ENCODE measurements at regions not wholly inside any gene's neighbourhood (a gene's known extent, or its start where the extent isn't known, plus 50 kb on each side); places are given as distances from the start of the nearest gene placed in this dataset.

DNA sequence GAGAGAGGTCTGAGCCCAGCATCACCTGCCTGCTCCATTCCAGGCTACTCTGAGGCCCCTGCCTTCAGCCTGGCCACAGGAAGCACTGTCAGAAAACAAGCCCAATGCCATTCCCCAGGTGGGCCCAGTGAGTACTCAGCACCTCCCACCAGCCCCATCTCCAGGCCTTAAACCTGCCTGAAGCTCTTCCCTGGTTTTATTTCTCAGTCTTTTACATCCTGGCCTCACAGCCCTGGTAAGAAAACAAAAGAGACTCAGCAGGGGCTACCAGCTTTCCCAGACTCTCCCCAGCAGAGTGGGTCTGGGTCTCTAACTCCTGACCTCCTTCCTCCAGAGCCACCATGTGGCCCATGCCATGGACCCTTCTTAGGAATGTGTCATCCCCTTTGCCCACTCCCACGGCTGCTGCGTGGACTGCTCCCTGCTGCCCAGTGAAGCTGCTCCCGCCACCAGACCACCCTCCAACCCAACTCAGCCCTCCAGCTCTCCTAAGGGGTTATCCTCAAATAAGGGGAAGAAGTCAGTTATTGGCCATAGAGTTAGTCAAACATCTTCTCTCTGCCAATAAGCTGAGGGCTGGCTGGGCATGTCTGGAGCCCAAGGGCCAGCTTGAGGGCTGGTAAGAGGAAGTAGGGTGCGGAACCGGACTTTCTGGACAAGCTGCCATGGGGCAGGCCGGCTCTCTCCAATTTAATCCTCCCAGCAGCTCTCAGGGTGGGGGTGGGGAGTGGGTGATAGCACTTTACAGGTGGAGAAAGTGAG is 116.7 kb upstream of the LINGO1 start:
- no peak for DNase-seq

DNA sequence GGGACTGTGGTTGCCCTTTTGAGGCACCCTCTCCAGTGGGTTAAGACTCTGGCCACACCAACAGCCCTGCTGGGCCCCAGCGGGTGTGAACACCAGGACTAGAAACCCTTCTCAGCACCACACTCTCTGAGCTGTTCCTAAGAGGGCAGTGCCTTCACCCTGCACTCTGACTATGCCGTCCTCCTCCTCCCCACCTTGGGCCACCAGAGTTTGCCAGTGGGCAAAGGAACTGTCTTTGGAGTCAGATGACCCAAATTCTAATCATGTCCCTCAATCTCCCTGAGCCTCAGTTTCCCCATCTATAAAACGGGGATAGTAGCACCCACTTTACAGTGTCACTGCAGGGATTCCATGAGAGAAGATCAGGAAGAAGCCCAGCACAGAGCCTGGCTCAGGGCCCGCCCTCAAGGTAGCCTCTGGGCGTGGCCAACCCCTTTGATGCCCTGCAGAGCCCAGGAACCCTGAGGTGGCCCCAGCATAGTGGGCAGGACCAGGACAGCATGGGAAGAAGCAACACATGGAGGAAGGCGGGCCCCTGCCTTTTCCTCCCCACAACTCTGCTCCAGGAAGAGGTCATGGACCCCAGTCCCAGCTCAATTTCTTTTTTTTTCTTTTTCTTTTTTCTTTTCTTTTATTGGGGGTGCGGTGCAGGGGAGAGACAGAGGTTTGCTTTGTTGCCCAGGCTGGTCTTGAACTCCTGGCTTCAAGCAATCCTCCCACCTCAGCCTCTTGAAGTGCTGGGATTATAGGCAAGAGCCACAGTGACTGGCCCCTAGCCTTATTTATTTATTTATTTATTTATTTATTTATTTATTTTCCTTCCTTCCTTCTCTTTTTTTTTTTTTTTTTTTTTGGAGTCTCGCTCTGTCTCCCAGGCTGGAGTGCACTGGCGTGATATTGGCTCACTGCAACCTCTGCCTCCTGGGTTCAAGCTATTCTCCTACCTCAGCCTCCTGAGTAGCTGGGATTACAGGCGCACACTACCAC is 115.7 kb upstream of the LINGO1 start:
- no peak for DNase-seq

DNA sequence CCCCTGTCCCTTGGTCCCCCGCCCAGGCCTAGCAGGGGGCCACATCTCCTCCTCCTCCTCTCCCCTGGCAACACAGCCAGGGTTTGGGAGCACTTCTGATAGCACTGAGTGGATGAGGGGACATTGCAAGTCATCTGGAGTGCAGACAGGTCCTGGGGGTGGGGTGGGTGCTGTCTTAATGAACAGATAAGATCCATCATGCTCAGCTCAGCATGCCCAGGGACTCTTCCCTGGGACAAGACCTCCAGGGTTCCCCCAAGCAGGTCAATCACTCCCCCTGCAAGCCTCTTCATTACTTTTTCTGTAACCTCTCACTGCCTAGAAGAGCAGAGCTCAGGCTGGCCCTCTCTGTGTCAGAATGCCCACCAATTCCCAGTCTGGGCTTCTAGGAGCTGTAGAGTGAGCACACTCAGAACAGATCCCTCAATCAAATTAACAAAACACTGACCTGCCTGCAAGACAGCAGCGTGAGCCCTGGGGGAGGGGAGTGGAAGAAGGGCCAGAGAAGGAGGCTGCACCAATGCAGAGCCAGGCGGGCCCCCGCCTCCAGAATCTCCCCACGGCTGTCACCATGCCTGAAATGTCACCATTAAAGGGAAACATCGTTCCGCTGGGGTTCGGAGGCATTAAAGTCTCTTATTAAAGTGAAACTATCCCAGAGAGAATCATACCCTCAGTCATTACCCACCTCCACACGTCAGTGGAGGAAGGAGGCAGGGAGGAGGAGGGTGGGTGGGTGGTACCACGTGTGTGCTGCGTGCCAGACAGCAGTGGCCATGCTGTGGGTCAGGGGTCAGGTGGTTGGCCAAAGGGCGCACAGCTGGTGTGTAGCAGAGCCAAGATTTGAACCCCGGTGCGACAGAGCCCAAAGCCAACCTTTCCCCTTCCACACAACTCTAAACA is 114.7 kb upstream of the LINGO1 start:
- DNase-seq: no peak

DNA sequence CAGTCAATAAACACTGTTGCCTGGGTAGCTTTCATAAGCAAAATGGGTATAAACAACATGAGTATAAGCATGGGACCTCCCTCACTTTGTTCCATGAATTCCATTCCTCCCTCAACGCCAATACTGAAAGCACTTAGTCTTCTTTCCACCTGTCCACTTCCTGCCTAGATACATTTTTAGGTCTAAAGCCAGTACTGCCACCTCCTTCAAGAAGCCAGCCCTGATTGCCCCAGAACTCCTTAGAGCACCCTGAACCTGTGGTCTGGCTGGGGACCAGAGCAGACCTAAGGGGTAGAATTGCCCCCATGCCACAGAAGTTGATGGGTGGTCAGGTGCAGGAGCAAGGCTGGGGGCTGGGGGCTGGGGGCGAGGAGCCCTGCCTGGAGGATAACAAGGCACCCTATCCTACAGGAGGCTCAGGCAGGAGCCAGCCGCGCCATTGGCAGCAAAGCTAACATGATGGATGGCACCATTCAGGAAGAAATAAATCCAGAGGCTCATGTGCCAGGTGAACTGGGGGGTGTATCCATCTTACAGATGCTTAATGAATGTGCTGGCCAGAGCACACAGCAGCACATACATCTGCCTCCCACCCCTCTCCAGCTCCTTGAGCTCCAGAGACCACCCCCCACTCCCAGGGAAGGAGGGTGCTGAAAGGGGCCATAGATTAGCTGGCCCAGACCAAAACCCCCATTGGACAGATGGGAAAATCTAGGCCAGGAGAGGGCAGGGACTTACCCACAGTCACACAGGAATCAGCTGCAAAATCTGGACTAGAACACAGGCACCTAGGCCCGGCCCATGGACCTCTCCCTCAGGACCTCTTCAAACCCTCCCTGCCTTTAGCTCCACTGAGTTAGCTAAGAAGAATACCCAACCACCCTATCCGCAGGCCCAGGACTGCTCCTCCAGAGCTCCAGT is 113.8 kb upstream of the LINGO1 start:
- DNase-seq: no peak

DNA sequence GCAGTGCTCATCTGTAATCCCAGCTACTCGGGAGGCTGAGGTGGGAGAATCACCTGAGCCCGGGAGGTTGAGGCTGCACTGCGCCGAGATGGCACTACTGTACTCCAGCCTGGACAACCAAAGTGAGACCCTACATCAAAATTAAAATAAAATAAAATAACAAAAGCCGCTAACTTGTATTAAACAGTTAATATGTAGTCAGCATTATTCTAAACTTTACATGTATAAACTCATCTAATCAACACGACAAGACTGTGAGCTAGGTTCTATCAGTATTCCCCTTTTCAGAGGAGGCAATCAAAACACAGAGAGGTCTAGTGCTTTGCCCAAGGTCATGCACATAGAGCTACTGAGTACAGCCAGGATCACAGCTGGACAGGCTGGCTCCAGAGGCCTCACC is 111.7 kb upstream of the LINGO1 start:
- DNase-seq: no peak

DNA sequence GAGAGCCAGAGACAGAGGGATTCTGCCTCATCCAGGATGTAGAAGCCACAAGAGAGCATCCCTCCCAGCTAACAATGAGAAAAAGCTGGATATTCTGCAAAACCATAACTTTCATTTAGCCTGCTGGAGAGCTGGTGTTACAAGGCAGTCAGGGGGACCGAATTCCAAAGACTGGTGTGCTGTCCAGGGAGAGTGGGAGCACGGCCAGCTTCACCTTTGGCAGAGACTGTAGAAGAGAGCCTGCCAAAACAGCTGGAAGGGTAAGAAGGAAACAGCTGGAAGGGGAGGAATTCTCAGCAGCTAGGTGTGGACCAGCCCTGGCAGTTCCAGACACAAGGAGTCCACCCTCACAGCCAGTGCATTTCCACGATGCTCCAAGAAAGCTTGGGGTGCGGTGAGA is 109.9 kb upstream of the LINGO1 start:
- no peak for DNase-seq

DNA sequence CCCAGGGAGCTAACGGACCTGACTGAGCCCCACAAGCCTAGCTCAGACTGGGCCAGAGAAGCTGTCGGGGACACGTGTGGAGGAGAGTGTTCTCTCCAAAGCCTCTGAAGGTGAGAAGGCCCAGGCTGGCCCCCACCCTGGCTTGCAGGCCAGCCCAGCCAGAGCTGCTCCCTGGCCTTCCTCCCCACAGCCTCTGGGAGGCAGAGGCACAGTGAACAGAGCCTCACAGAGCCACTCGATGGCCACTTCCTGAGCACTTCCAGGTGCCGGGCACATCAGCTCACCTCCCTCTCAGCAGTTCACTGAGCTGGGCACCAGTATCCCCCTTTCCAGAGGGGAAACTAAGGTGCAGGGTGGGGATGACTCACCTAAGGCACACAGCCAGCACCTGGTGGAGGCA is 109.4 kb upstream of the LINGO1 start:
- DNase-seq: no peak

DNA sequence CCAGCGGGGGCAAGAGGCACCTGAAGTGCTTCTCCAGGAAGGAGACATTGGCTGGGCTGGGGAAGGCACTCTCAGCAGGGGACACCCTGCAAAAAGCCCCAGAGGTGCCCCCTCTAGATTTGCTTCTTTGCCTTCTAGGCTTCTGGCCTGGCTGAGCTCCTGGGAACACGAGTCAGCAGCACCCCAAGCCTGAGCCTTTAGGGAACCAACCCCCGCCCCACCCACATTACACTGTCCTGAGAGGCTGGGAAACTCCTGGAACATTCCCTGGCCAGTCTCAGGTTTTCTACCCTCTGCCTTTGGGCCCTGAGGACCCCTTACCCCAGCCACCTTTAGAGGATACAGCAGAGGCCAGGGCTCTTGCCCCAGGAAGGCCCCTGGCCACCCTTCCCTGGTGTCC is 108.4 kb upstream of the LINGO1 start:
- DNase-seq: no peak

DNA sequence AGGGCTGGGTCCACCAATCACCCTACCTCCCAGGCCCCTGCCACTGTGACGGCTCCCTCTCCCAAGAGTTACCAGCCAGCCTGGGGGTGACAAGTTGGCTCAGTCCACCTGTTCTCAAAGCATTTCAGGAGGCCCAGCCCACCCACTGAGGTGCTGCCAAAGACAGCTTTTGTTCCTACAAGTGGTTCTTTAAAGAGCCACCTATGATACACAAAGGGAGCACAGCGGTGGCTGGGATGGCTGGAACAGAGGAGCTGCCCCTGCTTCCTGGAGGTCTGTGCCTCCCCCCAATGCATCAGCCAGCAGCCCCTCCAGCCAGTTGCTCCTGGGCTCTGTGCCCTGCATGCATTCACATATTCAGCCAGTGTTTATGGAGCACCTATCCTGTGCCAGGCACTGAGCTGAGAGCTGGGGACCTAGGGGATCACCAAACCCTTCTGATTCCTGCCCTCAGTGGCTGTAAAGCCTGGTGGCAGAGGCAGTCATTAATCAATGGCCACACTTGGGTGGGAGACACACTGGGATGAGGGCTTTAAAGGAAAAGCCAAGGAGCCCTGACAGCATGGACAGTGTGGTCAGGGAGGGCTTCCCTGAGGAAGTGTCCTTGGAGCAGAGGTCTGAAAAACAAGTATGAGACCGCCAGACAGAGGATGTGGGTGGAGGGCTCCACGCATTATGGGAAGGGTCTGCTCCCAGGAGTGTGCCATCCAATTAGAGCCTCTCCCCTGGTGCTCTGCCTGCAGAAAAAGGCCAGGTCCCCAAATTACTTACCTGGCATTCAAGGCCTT is 107.1 kb upstream of the LINGO1 start:
- DNase-seq: no peak

DNA sequence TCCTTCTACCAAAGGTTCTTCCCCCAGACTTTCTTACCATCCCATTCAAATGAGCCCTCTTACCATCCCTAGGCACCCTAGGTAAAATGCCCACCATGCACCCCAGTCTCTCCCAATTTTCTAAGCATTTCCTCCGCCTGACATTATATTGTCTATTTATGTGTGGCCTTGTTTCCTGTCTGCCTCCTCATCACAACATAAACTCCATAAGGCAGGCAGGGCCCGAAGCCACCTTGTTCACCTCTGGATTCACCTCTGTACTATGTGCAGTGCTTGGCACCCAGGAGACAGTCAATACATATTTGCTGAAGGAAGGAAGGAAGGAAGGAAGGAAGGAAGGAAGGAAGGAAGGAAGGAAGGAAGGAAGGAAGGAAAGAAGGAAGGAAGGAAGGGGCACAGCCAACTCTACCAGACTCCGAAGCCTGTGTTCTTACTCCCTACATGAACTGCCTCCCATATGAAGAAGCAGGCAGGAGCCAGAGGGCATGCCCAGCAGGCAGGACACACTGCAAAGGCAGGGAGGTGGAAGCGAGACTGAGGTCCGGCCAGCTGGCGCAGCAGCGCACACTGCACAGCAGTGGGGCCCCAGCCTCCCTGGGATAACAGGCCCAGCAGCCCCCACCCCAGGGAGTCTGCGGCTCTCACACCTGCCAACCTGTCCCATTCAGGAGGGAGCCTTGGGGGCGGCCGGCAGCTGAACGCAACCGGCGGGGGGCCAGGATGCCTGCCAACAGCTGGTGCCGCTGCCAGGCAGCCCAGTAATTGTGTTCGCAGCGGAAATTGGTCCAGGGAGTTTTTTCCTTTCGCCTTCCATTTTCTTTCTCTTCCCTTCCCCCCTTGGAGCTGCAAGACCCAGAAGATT is 106.0 kb upstream of the LINGO1 start:
- DNase-seq: no peak

DNA sequence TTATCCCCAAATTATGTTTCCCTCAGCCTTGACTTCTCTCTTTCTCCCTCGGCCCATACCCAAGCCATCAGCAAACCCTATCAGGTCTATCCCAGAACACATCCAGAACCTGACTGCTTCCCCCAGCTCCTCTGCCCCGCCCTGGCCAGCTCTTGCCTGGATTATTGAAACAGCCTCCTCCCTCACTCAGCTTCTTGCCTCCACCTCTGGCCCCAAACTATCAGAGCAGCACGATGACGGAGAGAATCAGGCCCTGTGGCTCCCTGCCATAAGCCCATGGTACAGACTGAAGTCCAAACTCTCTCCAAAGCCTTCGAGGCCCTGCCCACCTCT is 105.3 kb upstream of the LINGO1 start:
- DNase-seq: no peak

DNA sequence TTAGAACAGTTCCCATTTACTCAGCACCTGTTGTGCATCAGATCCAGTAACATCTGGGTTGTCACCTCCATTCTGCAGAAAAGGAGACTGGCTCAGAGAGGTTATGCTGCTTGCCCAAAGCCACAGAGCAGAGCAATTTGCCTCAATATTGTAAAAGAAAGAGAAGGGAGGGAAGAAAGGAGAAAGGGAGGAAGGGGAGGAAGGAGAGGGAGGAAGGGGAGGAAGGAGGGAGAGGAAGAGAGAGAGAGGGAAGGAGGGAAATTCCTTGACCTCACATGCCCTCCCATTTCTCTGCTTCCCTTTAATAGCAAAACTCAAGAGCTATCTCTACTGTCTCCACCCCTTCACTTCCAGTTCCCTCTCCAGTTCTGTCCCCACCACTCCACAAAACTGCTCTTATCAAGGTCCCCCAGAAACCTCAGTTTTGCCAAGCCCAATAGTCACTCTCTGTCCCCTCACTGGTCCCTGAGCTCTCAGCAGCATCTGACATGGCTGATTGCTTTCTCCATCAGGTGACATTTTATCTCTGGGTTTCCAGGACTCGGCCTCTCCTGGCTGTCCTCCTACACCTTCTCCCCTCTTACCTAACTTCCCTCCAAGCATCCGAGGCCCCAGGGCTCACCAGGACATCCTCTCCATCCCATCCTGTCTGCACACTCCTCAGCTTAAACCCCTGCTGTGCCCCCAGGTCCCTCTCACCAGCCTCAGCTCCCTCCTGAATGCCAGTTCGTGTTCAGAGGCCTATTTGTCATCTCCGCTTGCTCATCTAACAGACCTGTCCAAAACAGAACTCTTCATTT is 104.7 kb upstream of the LINGO1 start:
- DNase-seq: no peak

DNA sequence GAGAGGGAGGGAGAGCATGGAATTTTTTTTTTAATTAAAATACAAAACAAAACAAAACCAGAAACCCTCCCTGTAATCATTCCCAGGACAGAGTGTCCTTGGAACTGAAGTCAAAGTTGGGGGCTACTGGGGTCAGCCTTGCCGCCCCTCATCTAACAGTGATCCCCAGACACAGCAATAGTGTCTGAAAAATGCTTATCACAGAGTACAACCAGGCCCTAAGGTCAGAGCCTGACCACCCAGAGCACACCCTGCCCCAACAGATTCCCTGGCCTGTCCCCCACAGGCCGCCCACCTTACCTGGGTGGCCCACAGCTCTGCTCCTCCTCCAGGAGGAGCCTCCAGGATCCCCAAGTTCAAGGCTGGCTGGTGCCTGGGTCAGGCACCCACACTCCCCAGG is 101.6 kb upstream of the LINGO1 start:
- no peak for DNase-seq

DNA sequence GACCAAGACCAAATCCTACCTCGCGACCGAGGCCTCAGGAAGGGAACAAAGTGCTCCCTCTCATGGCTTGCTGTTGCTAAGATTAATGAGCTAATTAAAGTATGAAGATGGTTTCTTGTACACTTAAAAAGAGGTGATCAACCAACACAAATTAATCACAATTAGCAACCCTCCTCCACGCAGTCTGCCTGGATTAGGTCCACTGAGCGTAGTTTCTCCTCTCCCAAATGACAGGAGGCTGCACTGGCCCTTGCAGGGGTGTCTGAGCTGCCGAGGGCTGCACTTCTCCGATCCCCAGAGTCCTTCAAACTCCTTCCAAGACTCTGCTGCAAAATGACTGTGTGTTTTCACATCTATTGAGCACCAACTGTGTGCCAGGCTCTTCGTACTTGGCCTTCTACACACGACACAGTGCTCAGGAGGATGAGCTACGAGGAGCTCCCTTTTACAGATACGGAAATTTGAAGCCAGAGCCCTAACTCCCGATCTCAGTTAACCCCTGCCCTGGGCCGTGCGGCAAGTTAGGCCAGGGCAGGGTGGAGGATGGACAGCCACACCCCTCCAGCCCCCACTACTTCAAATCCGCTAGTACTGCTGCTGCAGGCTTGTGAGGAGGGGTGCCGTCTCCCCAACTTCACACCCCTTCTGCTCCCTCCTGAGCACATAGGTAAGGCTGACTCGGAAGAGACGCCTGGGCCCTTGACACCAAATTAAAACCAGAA is 101.0 kb upstream of the LINGO1 start:
- DNase-seq: no peak

DNA sequence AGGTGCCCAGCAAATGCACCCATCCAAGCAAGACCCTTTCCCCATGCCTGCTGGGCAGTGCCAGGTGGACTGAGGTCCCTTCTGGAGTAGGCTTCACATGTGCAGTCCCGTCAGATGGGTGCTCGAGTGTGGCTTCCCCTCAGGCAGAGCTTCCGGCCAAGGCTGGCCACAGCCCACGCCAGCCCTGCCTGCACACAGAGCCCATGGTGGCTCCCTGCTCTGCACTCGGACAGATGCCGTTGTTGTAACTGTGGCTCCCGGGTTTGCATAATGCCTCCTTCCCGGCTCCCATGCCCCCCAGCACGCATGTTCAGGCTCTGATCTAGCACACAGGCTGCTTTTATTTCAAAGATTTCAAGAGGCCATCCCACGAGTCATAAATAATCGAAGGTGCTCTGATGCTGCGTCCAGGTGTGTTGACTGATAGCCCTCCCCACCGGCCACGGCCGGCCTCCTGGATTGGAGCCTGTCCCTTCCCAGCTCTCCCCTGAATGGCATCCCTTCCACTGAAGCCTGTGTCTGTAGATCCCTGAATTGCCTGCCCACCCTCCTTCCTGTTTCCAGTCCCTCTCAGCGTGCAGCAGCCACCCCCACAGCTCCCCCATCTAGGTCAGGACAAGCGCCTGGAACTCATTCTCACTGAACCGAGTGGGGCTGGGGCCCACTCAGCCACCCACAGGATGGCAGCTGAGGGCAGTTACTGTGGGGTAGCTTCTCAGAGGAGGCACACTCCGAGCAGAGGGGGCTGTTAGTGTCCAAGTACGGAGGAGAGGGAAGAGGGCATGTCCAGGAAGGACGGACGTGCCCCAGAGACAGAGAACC is 100.0 kb upstream of the LINGO1 start:
- no peak for DNase-seq

DNA sequence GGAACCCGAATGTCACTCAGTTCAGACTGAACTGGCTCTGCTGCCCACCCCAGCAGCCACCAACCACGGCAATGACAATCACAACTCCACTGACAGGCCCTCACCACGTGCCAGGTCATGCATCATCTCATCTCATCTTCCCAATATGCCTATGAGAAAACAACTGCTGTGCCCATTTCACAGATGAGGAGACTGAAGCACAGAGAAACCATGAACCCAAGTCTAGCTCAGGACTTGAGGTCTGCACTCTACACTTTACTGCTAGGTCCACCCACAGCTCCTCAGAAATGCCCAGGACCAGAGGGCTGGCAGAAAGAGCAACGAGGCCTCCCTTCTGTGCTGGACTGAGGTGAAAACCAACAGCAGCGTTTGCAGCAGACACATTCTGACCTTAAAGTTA is 99.2 kb upstream of the LINGO1 start:
- DNase-seq: no peak

DNA sequence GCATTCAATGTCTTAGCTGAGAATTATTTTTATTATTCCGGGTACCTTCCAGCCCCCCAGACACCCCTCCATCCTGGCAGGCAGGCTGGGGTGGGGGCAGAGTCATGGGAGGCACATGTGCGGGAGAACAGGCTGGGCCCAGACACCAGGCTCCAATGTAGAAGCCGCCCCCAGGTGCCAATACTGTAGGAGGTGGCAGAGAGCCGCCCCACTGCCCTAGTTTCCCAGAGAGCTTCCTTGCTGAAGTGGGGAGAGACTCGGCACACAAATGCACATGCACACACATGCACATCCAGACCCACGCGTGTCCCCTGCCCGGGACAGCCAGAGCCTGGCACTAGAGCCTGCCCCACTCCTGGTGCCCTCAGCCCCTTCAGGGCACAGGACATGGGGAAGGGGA is 98.4 kb upstream of the LINGO1 start:
- DNase-seq: no peak
